ENCODE measurements at regions not wholly inside any gene's neighbourhood (a gene's known extent, or its start where the extent isn't known, plus 50 kb on each side); places are given as distances from the start of the nearest gene placed in this dataset.

- TF ChIP-seq EZH2 (IDR thresholded peaks at IDR 0.05; ENCODE audit: insufficient read depth, poor library complexity, severe bottlenecking) (no peak), EZH2phosphoT487 (IDR thresholded peaks at IDR 0.05; ENCODE audit: insufficient read depth, low read depth) (no peak)
Measured at GRCh38 chr1:220344745-220345144, 72.5 kb upstream of the RAB3GAP2 start.
